Testis (tissue), 2 donors: ENCODE measurements at regions not wholly inside any gene's neighbourhood (a gene's known extent, or its start where the extent isn't known, plus 50 kb on each side); places are given as distances from the start of the nearest gene placed in this dataset.

Experiments used
- POLR2A ChIP-seq: fragments of 450-650 bp; IDR thresholded peaks from one replicate; pipeline ENCODE4 v1.6.1; 2017; ENCODE audit warnings: antibody characterized with exemption, mild to moderate bottlenecking, moderate library complexity
- TF ChIP-seq, protein P1 (sequence below), 3 experiments: fragments of 450-650 bp in 2 of 3; fragments of 200-600 bp in 1 of 3; sonication (generic) in 1 of 3; IDR thresholded peaks; one replicate each; pipeline ENCODE4 v1.5.1; 2016 to 2019; ENCODE audit warnings: antibody characterized with exemption in 3 of 3, mild to moderate bottlenecking in 2 of 3, moderate library complexity in 1 of 3

DNA sequence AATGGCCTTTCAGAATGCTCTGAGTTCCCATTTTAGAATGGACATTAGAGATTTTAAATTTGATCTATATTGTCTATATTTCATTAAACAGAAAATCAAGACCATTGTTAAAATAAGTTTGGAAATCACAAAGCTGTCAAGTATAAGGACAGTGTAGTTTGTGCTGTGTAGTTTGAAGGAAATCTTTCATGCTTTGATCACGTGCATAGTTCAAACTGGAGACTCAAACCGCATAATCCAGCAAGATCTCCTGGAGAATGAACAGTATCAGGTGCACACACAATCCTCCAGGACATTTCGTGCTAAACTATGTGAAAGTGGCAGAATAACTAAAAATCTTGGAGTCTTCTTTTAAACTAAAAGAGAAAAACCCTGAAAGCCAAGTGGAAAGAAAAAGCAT is 60.8 kb upstream of the TBXT start:
- TF ChIP-seq, protein P1, sequence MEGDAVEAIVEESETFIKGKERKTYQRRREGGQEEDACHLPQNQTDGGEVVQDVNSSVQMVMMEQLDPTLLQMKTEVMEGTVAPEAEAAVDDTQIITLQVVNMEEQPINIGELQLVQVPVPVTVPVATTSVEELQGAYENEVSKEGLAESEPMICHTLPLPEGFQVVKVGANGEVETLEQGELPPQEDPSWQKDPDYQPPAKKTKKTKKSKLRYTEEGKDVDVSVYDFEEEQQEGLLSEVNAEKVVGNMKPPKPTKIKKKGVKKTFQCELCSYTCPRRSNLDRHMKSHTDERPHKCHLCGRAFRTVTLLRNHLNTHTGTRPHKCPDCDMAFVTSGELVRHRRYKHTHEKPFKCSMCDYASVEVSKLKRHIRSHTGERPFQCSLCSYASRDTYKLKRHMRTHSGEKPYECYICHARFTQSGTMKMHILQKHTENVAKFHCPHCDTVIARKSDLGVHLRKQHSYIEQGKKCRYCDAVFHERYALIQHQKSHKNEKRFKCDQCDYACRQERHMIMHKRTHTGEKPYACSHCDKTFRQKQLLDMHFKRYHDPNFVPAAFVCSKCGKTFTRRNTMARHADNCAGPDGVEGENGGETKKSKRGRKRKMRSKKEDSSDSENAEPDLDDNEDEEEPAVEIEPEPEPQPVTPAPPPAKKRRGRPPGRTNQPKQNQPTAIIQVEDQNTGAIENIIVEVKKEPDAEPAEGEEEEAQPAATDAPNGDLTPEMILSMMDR (IDR thresholded peaks at IDR 0.05): no peak
- TF ChIP-seq POLR2A: no peak
